GM19463 (cell line): ENCODE measurements at regions not wholly inside any gene's neighbourhood (a gene's known extent, or its start where the extent isn't known, plus 50 kb on each side); places are given as distances from the start of the nearest gene placed in this dataset.

Experiments
- ATAC-seq: cut with Tn5 transposase; IDR thresholded peaks from one replicate; pipeline ENCODE4 v1.9.1; 2021; ENCODE audit warnings: mild to moderate bottlenecking, moderate library complexity; ENCODE audit not compliant: unreplicated experiment

DNA sequence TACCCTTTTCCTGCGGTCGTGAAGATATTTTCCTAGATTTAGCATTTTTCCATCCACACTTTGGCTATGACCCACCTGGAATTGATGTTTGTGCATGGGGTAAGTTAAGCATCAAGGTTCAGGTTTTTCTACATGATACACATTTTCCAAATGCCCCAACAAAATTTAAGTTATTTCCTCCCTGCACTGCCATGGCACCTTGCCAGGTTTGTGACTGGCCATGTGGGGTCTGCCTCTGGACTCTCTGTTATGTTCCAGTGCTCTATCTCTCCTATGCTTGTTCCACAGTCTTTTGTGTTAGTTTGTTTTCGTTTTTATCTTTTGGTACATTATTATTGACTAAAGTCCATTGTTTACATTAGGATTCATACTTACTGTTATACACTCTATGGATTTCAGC, 934.3 kb downstream of the TBC1D22A start:
- no peak for ATAC-seq

DNA sequence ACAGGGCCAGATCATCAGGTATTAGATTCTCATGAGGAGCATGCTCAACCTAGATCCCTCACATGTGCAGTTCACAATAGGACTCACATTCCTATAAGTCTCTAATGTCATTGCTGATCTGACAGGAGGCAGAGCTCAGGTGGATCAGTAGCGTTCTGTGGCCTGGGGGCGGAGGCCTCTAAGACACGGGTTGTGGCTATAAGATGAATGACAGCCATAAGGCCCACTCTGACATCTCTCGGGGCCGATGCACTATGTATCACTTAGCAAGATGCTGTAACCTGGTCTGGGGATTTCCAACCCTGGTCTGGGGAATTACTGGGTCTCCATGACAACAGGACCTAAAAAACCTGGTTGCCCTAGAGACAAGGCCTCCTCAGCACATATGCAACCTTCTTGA, 932.7 kb downstream of the TBC1D22A start:
- ATAC-seq, result no peak

DNA sequence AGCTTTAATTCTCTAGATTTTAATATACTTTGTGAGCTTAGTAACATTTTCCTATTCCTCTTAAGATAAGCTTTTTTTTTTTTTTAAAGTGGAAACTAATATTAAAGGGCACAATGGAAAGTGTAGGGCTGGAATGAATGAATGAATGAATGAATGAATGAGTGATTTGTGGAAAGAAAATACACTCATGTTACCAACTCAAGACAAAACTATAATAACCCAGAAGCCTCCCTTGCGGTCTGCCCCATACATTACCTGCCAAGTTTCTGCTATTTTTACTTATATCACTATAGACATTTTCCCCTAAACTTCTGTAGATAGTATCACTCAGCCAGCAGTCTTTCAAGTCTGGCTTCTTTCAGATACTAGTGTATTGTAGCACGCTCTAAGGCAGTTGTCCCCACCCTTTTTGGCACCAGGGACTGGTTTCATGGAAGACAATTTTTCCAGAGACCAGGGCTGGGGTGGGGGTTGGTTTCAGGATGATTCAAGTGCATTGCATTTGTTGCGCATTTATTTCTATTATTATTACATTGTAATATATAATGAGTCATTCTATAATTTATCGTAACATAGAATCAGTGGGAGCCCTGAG, 932.2 kb downstream of the TBC1D22A start:
- ATAC-seq, result no peak

DNA sequence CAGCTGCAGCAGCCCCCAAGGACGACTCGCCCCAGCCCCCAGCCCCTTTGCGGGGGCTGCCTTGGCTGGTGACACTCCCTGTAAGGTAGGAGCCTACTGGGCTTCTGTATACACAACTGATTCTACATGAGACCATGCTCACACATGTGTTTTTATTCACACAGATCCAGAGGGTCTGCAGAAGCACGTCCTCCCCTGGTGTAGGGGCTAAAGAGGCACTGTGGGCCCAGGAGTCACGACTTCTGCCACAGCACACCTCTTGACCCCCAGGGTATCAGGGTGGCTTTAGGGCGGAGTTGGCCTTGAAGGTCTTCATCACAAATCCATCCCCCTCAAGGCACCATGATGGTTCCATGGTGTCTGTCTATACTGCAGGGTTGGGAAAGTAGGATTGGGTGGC, 931.2 kb downstream of the TBC1D22A start:
- ATAC-seq, result no peak

DNA sequence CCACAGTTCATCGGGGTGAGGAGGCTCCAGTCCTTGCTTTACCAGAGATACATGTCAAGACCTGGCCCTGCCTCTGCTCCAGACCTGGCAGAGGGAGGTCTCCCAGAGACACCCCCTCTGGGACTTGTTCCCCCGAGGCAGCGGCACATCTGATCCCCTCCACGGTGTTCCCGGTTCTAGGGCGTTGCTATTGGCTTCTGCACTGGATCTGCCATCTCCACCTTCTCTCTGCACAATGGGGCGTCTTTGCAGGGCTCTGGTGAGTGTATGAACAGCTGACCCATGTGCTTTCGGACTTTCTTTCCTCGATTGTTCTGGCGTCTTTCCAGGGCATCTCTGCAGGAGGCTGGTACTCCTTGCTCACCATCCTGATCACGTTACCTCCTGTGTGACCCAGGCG, 930.4 kb downstream of the TBC1D22A start:
- no peak for ATAC-seq

DNA sequence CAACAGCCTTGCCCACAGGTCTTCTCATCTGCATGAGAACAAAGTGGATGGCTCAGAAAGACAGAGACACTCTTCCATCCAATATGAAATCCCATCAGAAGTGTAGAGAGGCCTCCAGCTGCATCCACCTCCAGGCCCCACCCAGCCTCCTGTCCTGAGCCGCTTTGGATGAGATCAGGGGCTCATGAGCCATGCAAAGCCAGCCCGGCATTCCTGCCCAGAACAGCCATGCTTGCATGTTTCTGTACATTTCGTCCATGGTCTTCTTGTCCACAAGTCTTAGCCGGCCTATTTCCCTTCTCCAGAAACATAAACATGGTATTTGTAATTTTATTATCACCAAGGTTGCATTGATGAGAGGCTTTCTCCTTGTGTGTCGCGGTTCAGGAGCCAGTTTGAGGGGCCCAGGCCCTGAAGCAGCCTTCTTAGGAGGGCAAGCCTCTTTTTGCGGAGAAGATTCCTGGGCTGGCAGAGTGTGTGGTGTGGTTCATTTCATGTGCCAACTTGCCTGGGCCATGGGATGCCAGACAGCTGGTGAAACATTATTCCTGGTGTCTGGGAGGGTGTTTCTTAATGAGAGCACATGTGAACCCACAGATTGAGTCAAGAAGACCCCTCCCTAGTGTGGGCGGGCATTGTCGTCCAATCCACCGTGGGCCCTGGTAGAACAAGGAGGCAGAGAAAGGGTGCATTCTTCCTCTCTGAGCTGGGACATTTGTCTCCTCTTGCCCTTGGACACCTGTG, 928.9 kb downstream of the TBC1D22A start:
- ATAC-seq, result no peak

DNA sequence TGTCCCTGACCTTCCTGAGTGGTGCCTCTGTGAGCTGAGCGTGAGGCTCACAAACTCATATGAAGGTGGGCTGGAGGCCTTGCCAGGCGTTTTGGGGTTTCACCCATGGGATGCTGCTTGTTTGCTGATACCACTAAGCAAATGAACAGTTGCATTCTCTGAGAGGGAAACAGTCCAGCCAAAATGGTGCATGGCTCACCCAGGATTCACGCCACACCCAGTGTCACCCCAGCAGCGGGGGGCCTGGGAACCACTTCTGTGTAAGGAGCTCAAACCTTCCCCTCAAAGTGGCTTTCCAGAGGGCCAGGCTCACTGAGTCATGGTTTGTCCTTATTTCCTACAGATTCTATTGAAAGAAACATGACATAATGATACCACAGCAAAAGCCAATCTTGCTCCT, 928.1 kb downstream of the TBC1D22A start:
- no peak for ATAC-seq

DNA sequence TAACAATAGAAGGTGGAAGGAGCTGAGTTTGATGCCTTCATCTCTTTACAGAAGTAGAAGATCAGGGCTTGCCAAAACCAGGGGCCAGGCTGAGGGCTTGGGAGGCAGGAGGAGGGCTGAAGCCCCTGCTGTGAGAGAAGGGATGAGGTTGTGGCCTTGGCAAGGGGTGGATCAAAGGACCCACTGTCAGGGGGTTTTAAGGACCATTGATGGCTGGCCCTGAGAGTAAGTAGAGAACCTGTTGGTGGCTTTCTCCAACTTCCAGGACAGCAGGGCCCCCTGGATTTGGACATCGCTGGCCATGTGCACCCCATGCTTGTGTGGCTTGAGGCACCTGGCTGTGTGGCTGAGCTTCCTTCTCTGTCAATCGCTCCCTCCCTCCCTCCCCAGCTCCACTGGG, 927.7 kb downstream of the TBC1D22A start:
- ATAC-seq, result no peak

DNA sequence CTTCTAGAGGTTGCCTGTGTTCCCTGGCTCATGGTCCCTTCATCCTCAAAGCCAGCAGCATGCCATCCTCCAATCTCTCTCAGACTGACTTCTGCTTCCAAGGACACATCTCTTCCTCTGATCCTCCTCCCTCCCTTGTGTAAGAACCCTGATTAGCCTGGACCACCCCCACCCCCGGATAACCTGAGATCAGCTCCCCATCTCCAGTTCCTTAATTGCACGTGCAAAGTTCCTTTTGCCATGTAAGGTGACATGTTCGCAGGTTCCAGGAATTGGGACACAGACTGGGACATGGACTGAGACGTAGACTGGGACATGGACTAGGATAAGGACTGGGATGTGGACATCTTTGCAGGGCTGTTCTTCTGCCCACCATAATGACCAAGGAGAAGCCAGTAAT, 925.3 kb downstream of the TBC1D22A start:
- no peak for ATAC-seq

DNA sequence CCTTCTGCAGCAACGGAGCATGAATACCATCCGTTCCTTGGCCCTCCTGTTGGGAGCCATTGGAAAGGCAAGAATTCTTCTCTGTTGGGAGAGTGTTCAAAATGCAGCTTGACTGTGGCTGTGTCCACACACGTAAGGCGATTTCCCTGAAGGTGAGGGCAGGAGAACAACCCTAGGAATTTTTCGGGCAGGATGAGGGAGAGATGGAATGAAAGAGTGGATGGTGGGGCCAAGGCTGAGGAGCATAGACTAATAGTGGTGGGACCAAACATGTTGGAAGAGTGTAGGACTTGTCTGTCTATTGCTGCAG, 924.9 kb downstream of the TBC1D22A start:
- no peak for ATAC-seq

DNA sequence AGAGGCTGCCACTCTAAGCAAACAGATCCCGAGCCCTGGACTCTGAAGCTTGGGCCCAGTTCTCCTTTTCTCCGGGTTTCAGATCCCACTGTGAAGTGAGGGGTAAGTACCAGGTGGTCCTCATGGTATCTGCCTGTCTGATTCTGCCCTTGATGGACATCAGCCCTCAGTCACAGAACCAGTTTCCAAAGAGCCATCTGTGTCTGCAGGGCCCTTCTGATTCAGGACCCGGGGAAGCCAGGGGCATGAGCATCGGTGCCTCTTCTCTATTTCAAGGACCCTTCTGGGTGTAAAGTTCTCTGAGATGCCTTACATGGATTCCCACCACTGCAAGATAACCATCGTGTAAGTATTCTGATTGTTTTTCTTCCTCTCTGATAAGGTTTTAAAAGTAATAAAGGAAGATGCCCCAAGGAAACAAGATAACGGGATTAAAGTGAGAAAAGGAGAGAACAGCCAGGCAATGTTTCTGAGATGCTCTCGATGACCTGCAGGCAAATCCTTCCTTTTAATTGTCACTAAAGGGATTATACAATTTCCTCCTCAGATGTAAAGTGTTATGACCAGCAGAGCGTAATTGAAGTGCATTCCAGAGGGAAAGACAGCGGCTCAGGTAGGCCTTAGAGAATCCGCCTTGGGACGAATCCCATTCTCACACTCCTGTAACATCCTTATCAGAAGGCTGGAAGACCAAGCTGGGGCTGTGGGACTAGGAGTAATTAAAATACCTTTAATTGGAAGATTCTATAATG, 924.3 kb downstream of the TBC1D22A start:
- ATAC-seq, result no peak

DNA sequence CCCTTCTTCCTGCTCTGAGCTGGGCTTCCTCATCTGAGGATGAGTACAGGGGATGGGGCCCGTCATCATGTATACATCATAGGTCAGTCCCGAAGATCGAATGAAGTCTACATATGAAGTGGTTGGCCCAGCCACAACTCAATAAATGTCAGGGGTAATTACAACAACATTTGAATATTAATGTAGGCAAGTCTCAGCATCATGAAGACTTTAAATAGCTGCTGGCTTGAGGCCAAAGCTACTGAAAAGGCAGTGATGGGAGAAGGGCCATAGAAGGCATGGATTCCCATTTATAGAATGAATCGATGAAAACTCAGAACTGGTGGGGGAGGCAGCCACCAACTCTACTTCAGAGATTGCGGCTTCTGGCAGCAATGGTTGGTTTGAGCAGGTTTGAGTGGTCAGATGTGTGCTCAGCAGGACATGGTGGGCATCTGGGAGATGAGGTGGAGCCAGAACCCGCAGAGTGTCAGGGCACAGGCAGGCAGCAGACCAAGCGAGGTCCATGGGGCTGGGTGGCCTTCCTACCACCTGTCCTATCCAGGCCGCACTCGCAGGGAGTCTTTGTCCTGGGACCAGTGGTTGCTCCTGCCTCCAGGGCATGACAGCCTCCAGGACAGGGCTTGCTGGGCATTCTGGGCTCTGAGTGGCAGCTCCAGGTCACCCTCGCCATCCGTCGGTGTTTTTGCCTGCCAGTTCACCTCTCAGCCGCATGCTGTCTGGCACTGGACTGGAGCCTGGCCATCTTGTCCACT, 919.1 kb downstream of the TBC1D22A start:
- no peak for ATAC-seq

DNA sequence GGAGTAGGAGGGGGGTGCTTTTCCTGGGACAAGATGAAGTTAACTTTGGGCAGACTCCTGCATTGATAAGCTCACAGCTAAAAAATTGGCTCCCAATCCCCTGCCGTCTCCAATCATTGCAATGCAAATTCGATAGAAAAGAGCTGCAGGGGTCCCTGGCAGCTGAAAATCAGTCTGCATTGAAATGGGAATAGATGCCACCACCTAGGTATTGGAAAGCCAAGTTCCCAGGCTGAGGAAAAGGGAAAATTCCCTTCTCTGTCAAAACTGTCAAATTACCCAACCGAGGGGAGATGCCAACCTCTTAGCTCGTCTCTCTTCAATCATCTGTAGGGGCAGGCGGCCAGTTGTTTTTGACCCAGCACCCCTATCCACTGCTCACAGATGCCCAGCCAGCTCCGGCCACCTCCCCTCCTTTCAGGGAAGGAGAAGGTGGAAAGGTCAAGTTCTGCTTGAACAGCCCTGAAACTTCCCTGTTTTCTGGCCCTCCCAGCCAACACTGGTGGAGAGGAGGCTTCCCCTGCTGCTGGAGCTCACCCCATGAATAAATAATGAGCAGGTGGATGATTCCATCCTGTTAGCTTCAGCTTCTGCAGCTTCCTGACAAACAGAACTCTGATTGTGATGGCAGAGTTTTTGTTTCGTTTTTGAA, 916.3 kb downstream of the TBC1D22A start:
- no peak for ATAC-seq

DNA sequence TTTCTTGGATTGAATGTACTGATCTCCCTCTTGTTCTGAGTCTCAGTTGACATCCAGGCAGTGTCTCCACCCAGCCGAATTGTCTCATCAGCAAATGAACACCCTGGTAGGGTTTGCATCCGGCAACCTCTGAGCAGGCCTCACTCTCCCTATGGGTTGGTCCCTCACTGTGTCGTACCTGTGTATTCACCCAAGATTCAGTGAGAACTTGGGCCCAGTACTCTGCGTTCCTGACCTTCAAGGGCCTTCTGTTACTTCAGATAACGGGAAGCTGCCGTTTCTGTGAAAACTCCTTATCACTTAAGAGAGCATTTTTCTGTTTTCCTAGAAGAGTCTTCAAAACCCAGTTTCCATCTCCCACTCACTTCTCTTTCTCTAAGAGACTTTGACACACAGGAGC, 915.6 kb downstream of the TBC1D22A start:
- no peak for ATAC-seq

DNA sequence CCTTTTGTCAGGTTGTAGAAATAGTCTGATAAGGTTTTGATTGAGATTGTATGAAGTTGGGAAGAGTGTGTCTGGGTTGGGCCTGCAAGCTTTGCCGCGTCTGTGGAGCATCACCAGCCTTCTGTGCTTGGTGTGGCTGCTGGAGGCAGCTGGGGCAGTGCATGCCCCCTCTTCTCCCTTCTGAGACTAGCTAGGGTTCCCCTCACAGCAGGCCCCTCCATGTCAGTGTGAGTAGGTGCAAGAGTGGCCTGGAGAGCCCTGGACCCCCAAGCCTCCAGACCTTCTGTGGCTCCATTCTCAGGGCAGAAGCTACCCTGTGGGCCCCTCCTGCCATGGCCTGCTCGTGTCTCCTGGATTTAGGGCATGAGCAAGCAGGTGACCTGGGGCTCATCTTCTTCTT, 914.2 kb downstream of the TBC1D22A start:
- no peak for ATAC-seq

DNA sequence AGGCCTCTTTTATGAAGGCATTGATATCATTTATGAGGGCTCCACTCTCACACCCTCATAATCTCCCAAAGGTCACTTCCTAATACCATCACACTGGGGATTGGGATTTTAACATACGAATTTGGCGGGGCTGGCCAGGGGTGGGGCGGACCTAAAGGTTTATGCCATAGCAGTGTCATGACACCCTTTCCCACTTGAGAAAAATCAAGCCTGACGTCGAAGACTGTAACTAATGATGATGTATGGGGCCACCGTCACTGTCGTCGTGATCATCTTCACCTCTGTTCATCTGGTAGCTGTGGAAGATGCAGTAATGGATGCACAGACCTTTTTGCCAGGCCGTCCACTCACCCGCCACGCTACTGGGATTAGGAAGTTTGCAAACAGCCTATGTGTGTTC, 912.1 kb downstream of the TBC1D22A start:
- no peak for ATAC-seq

DNA sequence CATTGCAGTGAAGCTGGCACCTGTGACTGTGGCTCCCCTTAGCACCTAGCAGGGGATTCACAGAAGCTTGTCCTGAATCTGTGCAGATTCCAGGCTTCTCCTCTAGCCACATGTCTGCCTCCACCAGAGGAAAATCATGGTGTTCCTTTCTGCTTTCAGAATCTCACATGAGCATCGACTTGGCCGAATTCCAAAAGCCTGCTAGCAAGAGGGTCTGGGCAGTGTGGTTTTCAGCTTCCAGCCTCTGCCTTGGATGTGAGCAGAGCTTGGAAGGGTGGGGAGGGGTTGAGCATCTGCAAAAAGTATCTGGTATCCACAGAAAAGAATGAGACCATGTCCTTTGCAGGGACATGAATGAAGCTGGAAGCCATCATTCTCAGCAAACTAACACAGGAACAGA, 911.1 kb downstream of the TBC1D22A start:
- ATAC-seq, result no peak

DNA sequence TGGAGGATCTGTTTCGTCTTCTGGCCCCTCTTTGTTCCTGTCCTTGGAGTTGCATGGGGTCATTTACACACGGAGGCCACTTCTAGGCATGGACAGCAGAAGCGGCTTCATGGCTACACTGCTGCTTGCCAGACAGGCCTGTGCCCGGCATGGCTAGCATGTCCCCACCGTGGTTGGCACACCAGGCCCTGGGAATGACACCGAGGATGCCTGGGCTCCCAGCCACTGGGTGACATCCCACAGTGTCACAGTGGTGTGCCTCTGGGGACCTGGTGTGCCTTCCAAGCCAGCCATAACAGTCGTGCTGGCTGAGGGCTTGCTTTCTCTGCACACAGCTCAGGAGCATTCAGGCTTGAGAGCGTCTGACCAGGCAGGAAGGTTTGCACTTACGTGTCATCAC, 910.1 kb downstream of the TBC1D22A start:
- no peak for ATAC-seq

DNA sequence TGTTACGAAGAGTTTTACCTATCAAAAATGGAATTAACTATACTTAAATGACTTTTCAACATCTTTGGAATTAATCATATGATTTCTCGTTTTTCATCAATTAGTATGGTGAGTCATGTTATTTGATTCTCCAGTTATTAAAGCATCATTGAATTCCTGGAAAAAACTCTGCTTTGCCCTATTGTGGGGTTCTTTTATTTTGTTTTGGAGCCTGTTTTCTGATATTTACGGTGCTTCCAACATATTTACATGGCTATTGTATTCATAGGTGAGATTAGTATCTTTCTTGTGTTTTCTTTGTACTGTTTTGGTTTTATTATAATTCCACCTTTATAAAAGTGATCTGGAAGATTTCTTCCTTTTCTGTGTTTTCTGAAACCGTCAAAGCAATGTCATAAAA, 902.7 kb downstream of the TBC1D22A start:
- ATAC-seq, result no peak

DNA sequence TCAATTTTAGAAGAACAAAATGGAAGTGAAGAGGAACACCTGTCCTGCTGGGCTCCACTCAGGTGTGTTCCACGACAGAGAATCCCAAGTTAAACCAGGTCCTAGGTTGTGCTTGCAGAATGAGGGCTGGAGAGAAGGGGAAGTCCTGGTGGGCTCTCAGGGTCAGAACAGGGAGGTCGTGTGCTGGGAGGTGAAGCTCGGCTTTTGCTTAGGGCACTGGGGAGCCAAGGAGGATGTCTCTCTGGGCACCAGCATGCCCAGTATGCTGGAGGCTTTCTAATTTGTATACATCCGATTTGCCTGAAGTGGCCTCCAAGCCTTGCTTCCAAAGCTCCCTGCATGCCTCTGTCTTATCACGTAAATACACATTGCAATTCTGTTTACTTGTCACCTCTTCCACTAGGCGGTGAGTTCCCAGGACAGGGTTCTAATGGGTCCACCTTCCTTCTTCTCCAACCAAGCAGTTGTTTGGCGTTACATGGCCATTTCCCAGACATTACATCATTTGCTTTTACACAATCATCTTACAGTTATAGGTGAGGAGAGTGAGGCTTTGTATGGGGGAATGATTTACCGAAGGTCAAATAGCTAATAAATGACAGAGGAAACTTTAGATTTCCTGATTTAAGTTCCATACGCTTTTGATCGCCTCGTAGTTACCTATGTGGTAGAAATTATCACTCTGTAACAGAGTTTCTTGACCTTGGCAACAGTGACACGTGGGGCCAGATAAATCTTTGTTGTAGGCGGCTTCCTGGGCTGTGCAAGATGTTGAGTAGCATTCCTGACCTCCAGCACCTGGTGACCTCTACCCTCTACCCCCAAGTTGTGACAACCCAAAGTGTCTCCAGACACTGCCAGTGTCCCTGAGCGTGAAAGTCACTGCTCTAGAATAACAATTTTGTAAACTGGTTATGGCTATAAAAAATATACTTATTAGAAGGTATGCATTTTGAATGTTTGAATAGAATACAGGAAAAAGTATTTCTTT, 901.5 kb downstream of the TBC1D22A start:
- ATAC-seq, result no peak
